Stimulated activated CD8-positive, alpha-beta memory T cell treated with anti-CD3 and anti-CD28 coated beads, Interleukin-7, amount 100 ng/mL, for 4 hours (primary cell): ENCODE measurements at regions not wholly inside any gene's neighbourhood (a gene's known extent, or its start where the extent isn't known, plus 50 kb on each side); places are given as distances from the start of the nearest gene placed in this dataset.

Source experiments
- DNase-seq, 2 donors: peaks; one replicate each; pipeline ENCODE4 v3.0.0-alpha.2; 2020; ENCODE audit warnings: low read depth in 2 of 2

DNA sequence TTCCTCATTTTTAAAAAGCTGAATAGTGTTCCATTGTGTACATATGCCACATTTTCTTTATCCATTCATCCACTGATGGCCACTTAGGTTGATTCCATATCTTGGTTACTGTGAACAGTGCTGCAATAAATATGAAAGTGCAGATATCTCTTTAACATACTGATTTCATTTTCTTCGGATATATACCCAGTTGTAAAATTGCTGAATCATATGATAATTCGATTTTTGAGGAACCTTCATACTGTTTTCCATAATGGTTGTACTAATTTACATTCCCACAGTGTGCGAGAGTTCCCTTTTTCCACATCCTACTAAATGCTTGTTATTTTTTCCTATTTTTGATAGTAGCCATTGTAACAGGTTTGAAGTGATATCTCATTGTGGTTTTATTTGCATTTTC, 263.2 kb downstream of the STK31 start:
- DNase-seq: no peak

DNA sequence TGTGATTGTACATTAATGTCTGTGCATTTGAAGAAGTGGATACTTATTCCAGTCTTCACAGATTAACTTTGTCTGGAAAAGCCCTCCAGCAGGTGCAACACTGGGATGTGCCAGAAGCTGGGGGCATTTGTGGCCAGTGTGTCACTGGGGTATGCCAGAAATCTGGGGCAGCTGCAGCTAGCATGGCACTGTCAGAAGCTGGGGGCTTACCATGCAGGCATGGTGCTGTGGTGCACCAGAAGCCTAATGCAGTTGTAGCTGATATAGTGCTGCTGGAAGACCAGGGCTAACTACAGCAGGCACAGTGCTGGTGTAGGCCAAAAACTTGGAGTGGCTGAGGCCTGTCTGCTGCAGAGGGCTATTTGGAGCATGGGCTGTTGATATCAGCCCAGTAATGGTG, 270.1 kb downstream of the STK31 start:
- no peak for DNase-seq

DNA sequence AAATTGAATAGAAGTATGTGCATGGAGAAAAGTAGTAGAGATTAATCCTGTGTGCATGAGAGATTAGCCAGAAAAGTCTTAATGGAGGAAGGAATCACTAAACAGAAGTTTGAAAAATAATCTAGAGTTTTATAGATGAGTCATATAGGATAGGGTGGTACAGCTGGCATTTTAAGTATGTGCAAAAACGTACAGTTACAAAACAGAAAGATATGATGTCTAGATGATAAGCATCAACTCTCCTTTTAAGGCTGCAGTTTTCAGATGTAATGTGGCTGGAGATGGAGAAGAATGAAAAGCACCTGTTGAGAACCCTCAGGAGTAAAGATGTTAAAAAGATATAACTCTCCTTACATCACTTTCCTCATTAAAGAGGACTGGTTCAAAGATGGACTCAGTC, 271.3 kb downstream of the STK31 start:
- no peak for DNase-seq

DNA sequence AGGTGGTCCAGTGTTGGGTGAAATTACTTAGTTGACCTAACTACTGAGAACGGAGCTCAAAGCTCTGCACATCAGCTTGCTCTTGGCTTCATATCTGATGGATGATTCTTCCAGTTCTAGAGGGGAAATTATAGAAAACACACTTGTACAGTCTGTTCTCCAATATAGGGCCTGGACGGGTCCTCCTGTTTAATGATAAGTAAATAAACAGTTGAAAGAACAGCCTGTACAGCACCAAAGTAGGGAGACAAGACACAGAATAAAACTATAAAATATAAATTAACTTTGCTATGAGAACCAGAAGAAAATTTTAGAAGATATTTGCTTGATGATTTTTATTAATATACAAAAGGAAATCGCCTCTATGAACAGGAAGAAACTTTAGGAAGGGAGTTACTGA, 271.7 kb downstream of the STK31 start:
- no peak for DNase-seq

DNA sequence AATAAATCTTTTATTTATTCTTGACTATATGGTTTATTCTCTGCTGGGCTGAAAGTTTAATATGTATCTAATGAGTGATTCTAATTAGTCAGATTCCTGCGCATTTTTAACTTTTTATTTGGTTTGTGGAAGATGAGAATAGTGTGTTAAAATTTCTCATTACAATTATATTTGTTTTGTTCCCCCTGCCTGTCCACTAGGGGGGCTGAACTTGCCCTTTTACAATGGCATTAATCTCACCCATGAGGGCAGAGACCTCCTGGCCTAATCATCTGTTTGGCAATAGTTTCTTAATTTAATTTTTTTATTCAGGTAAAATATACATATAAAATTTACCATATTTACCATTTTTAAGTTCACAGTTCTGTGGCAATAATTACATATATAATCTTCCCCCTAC, 278.5 kb upstream of the NPY start:
- DNase-seq: no peak

DNA sequence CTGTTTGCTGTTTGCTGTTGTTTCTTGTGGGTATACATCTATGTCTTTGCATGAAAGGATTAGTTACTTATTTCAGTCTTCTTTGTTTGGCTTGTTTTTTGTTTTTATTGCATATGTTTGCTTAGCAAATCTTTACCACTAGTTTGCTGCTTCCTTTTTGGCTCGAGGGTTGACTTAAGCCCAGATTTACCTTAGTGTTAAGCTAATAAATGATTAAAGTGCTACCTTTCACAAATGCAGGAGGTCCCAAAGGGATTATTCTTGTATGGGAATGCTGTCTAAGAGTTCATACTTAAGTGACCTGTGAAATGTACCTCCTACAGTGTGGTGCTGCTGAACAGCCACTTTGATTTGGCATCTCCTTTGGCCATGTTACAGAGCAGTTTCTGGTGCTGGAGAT, 273.5 kb upstream of the NPY start:
- no peak for DNase-seq

DNA sequence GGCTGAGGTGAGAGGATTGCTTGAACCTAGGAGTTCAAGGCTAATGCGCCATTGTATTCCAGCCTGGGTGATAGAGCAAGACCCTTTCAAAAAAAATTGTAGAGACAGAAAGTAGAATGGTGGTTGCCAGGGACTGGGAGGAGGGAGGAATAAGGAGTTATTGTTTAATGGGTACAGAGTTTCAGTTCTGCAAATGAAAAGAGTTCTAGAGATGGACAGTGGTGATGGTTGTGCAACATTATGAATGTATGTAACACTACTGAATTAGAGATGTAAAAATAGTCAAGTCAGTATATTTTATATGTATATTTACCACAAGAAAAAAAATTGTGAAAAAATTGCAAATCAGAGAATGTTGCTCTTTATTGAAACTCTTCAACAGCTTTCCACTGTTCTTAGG, 266.5 kb upstream of the NPY start:
- DNase-seq: no peak

- DNase-seq: no peak
Measured at GRCh38 chr7:24018331-24018730, 265.7 kb upstream of the NPY start.

DNA sequence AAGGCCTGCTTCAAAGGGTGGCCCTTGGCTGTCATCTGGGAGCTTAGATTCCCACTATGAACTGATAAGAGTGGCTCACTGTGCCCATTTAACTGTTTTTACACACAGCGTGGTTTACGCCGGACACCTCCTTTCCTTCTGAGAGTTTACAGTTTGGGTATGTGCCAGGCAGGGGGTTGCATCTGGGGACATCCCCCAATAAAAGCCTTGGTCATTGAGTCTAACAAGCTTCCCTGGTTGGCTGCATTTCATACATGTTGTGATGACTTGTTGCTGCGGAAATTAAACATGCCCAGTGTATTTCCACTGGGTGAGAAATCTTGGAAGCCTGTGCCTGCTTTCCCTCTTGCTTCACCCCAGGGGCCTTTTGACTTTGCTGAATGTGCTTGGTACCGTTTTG, 264.1 kb upstream of the NPY start:
- DNase-seq: no peak

DNA sequence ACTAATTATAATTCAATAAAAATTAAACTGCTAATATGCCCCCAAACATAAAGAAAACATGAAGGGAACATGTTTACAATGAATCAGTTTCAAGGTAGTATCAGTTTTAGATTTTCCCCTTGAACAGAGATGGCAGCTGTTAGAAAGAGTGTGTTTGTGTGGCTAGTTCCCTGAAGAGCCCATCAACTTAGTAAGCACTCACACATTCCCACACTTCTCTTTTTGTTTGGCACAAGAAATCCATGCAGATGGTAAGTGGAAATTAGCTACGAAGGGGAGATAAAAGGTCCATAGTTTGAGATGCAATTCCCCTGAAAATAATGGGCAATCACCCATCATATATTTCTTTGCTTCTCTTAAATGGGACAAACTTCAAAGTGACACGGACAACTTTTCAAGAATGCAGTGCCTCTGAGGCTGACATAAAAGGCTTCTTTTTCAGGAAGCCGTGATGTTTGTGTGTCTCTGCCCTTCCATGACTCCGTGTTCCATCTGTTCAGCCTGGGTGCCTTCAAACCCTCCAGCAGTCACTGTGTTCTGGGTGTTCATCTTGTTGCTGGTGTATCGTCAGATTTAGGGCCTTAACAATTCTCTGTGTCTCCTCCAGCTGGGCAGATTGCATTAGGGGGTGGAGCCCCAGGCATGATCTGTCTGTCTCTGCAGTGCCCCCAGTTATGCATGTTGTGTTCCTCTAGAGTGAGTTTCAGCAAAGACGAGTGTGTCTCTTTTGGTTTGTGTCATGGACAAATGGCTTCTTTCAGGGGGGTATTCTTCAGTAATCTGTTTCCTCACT, 259.5 kb upstream of the NPY start:
- DNase-seq: no peak

DNA sequence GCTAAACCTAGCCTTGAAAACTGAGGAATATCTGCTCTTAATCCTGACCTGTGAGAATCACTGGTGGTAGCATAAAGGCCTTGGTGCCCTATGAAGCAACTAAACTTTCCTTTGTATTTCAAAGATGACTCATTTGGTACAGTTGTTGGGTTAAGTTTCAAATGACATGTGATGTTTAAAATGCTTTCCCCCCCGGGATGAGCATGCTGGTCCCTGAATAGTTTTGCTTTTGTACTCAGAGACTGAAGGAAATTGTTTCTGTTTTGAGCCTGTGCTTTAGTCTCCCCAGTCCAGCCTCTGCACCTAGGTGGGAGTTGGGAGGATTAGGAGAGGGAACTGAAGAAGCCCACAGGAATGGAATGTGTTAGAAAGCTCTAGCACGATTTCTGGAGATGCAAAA, 258.9 kb upstream of the NPY start:
- DNase-seq: no peak

GRCh38 chr7:24025765-24026164, 258.2 kb upstream of the NPY start:
- DNase-seq: no peak

GRCh38 chr7:24026351-24026750, 257.6 kb upstream of the NPY start:
- no peak for DNase-seq

DNA sequence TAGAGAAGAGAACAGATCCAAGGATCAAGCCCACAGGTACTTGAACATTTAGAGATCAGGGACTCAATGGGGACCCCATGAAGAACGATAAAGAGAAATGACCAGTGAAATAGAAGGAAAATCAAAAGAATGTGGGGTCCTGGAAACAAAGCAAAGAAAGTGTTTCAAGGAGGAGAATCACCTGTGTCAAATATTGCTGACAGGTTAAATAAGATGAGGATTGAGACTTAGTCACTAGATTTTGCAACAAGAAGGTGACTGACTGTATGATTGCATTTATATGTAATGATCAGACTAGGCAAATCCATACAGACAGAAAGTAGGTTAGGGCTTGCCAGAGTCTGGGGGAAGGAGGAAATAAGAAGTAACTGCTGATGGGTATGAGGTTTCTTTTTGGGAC, 254.9 kb upstream of the NPY start:
- DNase-seq: no peak

GRCh38 chr7:24034251-24034650, 249.7 kb upstream of the NPY start:
- DNase-seq: no peak

DNA sequence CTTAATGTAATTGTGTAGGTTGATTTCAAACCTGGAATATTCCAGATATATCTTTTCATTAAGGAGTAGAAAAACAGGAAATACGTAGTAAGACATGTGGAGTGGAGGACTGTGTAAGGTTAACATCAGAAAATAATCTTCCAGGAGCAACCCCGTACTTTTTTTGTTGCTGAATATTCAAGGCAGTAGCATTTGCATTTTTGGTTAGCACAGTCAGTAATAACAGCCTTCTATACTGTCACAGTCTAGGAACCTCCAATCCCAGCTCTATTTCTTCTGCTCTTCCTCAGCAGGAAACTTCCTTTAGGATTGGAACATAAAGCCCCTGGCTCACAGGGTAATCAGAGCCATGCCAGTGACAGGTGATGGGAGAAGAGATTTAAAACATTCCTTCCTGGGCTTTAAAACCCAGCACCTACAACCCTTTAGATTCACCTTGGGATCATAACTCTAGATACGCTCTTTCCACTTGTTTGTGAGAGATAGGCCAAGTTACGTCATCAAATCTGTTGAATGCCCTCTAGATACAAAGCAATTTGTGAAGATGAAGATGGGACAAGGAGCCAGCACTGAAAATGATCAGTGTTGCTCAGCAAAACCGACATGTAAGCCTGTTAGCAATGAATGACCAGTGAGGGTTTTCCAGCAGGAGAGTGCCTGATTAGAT, 248.5 kb upstream of the NPY start:
- DNase-seq: no peak

DNA sequence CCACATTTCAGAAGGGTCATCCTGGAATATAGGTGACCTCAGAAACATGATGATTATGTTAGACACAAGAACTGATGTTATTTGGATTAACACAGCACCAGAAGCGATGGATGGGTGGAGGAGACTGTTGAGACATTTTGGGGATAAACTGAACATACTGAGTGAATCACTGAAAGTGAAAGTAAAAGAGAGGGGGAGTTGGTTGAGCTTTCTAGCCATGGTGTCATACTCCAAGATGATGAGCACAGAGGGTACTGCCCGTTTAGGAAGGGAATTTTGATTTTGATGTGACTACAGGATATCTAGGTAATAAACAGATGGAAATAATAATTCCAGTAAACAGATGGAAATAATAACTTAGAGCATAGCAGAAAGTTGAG, 248.0 kb upstream of the NPY start:
- no peak for DNase-seq

GRCh38 chr7:24038993-24039392, 245.0 kb upstream of the NPY start:
- no peak for DNase-seq

- DNase-seq: no peak
Measured at GRCh38 chr7:24039991-24040624, 243.9 kb upstream of the NPY start.

- no peak for DNase-seq
Measured at GRCh38 chr7:24042028-24042427, 242.0 kb upstream of the NPY start.

DNA sequence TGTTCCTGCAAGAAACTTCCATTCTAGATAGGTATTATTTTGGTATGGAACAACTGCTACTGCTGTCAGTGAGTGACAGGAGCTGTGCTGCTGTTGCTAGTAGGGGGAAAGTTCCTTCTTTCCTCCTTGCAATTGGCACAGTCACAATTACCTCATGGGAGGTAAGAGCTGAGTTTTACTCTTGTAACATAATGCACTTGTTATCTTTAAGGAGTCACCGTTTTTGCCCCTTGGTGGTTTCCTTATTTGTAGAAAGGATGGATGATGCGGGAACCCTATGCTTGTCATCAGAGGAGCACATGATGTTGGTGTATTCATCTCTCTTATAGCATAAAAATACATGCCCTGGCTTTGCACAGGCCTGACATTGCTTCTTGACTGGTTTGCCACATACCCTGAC, 234.7 kb upstream of the NPY start:
- no peak for DNase-seq

GRCh38 chr7:24050991-24051560, 232.9 kb upstream of the NPY start:
- DNase-seq: no peak

GRCh38 chr7:24051651-24052050, 232.3 kb upstream of the NPY start:
- no peak for DNase-seq
